Thymus (tissue), 11 donors: ENCODE measurements at regions not wholly inside any gene's neighbourhood (a gene's known extent, or its start where the extent isn't known, plus 50 kb on each side); places are given as distances from the start of the nearest gene placed in this dataset.

Experiments
- DNase-seq, 9 donors: peaks; one replicate each; pipeline ENCODE4 v3.0.0-alpha.2; 2013; ENCODE audit warnings: low spot score in 9 of 9, low read depth in 6 of 9, missing footprints in 1 of 9
- H3K27ac ChIP-seq, 2 donors: one replicate each; pipeline ENCODE4 v1.5.1; 2013; ENCODE audit warnings: control low read depth in 1 of 2, low read depth in 1 of 2, low read length in 1 of 2, mild to moderate bottlenecking in 1 of 2, moderate library complexity in 1 of 2
- H3K27me3 ChIP-seq, 2 donors: one replicate each; pipeline ENCODE4 v1.5.1; 2013; ENCODE audit warnings: low read length in 1 of 2; ENCODE audit not compliant: control insufficient read depth in 2 of 2, insufficient read depth in 1 of 2
- H3K36me3 ChIP-seq, 2 donors: one replicate each; pipeline ENCODE4 v1.5.1; 2013; ENCODE audit warnings: low read length in 1 of 2, mild to moderate bottlenecking in 1 of 2, moderate library complexity in 1 of 2; ENCODE audit not compliant: control insufficient read depth in 2 of 2, insufficient read depth in 2 of 2
- H3K4me1 ChIP-seq, 2 donors: one replicate each; pipeline ENCODE4 v1.5.1; 2013; ENCODE audit warnings: low read length in 2 of 2; ENCODE audit not compliant: control insufficient read depth in 2 of 2, insufficient read depth in 2 of 2
- H3K4me3 ChIP-seq, 2 donors: one replicate each; pipeline ENCODE4 v1.5.1; 2013; ENCODE audit warnings: low read length in 2 of 2, control low read depth in 1 of 2, mild to moderate bottlenecking in 1 of 2
- H3K9me3 ChIP-seq, 2 donors: one replicate each; pipeline ENCODE4 v1.5.1; 2013; ENCODE audit warnings: low read length in 1 of 2, mild to moderate bottlenecking in 1 of 2; ENCODE audit not compliant: control insufficient read depth in 2 of 2, insufficient read depth in 1 of 2
- WGBS: extraction: QIAGEN DNeasy Blood & Tissue Kit; methylation state at CpG from one replicate; pipeline ENCODE4 v1.1.7; 2013; 5-methylcytosine and 5-hydroxymethylcytosine counted together
- donor health status: healthy.

- no peaks in the 10 kb centered on the region for H3K27me3 ChIP-seq
- no peaks in the 10 kb centered on the region for H3K9me3 ChIP-seq
- WGBS: 90% methylated on average over 2 of the region's 2 CpGs
- no peak overlapping the region for H3K4me3 ChIP-seq
- DNase-seq: no peak
- H3K27ac ChIP-seq: no peak overlapping the region
- no peaks in the 10 kb centered on the region for H3K36me3 ChIP-seq
- no peaks in the 10 kb centered on the region for H3K4me1 ChIP-seq
These were observed 177.5 kb upstream of the DIO3 start for GRCh38 chr14:101383737-101384338.

GRCh38 chr14:101394374-101394773 lies 166.9 kb upstream of the DIO3 start:
- no peak for DNase-seq
- WGBS: 97% methylated on average over 9 of the region's 9 CpGs
- H3K36me3 ChIP-seq: no peaks in the 10 kb centered on the region

GRCh38 chr14:101395779-101396178 lies 165.5 kb upstream of the DIO3 start:
- no peaks in the 10 kb centered on the region for H3K4me1 ChIP-seq
- no peaks in the 10 kb centered on the region for H3K36me3 ChIP-seq
- no peak overlapping the region for H3K4me3 ChIP-seq
- H3K27ac ChIP-seq: no peak overlapping the region
- WGBS: 94% methylated on average over 5 of the region's 5 CpGs
- H3K27me3 ChIP-seq: peaks cover 0 to 9% of the 10 kb centered on the region in 2 donors
- DNase-seq: no peak
- no peaks in the 10 kb centered on the region for H3K9me3 ChIP-seq

More at GRCh38 chr14:101394374-101394773, 166.9 kb upstream of the DIO3 start:
- Histone ChIP-seq H3K4me1 (no peaks in the 10 kb centered on the region), H3K9me3 (no peaks in the 10 kb centered on the region), H3K4me3 (no peak overlapping the region), H3K27me3 (peaks cover 0 to under 1% of the 10 kb centered on the region in 2 donors), H3K27ac (no peak overlapping the region)

- WGBS: 96% methylated on average over 12 of the region's 12 CpGs
- no peaks in the 10 kb centered on the region for H3K9me3 ChIP-seq
- DNase-seq: no peak
These were observed 164.1 kb upstream of the DIO3 start for GRCh38 chr14:101397206-101397605.

GRCh38 chr14:101398011-101398410 lies 163.3 kb upstream of the DIO3 start:
- Histone ChIP-seq H3K36me3 (no peaks in the 10 kb centered on the region), H3K9me3 (no peaks in the 10 kb centered on the region), H3K4me3 (no peak overlapping the region), H3K27ac (no peak overlapping the region), H3K4me1 (no peaks in the 10 kb centered on the region), H3K27me3 (peaks cover 0 to 23% of the 10 kb centered on the region in 2 donors)
- 94% methylated on average over 14 of the region's 14 CpGs for WGBS
- DNase-seq: no peak

More at GRCh38 chr14:101397206-101397605, 164.1 kb upstream of the DIO3 start:
- H3K4me3 ChIP-seq: no peak overlapping the region
- H3K27ac ChIP-seq: no peak overlapping the region
- H3K36me3 ChIP-seq: no peaks in the 10 kb centered on the region
- peaks cover 0 to 19% of the 10 kb centered on the region in 2 donors for H3K27me3 ChIP-seq
- H3K4me1 ChIP-seq: no peaks in the 10 kb centered on the region

GRCh38 chr14:101399737-101400517 lies 161.4 kb upstream of the DIO3 start:
- Histone ChIP-seq H3K9me3 (no peaks in the 10 kb centered on the region), H3K4me3 (no peak overlapping the region), H3K4me1 (no peaks in the 10 kb centered on the region), H3K27me3 (peaks cover 0 to 23% of the 10 kb centered on the region in 2 donors), H3K27ac (no peak overlapping the region), H3K36me3 (no peaks in the 10 kb centered on the region)
- DNase-seq: no peak
- WGBS: 96% methylated on average over 5 of the region's 5 CpGs

GRCh38 chr14:101400830-101401229 lies 160.5 kb upstream of the DIO3 start:
- Histone ChIP-seq H3K4me3 (no peak overlapping the region), H3K36me3 (no peaks in the 10 kb centered on the region), H3K27ac (no peak overlapping the region), H3K4me1 (no peaks in the 10 kb centered on the region), H3K9me3 (no peaks in the 10 kb centered on the region), H3K27me3 (peaks cover 0 to 23% of the 10 kb centered on the region in 2 donors)
- 4% methylated on average over 11 of the region's 11 CpGs for WGBS
- DNase-seq: no peak

- Histone ChIP-seq H3K27me3 (peaks cover 0 to 25% of the 10 kb centered on the region in 2 donors), H3K4me3 (no peak overlapping the region), H3K9me3 (no peaks in the 10 kb centered on the region), H3K27ac (no peak overlapping the region), H3K36me3 (no peaks in the 10 kb centered on the region), H3K4me1 (no peaks in the 10 kb centered on the region)
- 93% methylated on average over 23 of the region's 23 CpGs for WGBS
- DNase-seq: no peak
These were observed 158.2 kb upstream of the DIO3 start for GRCh38 chr14:101402936-101403660.
